ENCODE measurements at regions not wholly inside any gene's neighbourhood (a gene's known extent, or its start where the extent isn't known, plus 50 kb on each side); places are given as distances from the start of the nearest gene placed in this dataset.
"Not testable (repeated sequence)": the region's sequence is repeated elsewhere in the genome, so short reads cannot be mapped to it uniquely, and the experiment has no call there.

DNA sequence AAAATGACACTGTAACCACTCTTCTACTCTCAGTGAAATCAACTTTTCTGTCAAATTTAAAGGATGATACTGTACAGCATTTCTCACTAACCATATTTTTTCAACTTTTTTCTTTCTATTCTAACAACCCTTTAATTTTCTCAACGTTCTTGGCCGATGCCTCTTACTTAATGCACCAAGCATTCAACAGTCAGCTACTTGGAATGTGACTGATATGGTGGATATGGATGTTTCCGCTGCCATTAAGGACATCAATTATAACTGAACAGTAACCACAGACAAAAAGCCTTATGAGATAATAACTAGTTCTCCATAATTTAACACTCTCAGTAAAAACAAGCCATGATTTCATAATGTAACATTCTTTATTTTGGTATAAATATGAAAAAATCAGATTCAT is 427.4 kb downstream of the KCNJ18 start:
- intact Hi-C loops (cut with DNase I); H3K4me3 ChIP-seq: not testable (repeated sequence)
- WGBS, 4 donors: 60 to 72% (median 63%) methylated on average over 3 of the region's 3 CpGs

DNA sequence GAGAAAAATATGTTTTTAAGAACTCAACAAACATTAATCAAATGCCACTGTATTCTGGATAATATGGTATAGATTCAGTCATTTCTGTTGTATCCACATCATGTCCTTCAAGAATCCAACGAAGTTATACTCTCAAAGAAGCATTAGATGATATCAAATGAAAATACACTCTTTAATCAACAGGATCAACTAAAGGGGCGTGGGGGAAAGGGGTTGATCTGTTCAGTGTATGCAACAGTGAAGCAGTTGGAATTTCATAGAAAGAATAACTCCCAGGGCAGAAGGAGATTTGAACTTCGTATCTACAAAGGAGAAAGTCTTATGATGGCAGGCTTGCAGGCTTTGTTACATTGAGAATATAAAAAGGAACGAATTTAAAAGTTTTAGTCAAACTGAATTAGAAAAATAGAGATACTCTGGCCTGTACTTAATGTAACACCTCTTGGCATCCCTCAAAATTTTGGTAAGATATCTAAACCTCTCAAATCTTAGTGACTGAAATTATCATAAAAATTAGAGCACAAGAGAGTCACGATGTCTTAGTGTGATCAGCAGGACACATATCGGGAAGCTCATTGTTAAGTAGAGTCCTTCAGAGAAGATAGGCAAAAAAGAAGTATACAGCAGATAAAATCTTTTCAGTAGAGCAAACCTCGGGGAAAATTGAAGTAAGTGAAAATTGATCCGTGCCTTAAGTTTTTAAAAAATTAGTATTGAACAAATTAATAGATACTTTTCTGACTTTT is 431.4 kb downstream of the KCNJ18 start:
- Histone ChIP-seq H3K4me3 (no peak overlapping the region), H3K27ac (no peak overlapping the region), H3K36me3 (replicated peaks in 1 of 2) (no peaks in the 10 kb centered on the region), H3K4me1 (replicated peaks in 1 of 2) (no peaks in the 10 kb centered on the region), H3K27me3 (no peaks in the 10 kb centered on the region), H3K9me3 (replicated peaks in 1 of 3) (no peaks in the 10 kb centered on the region)
- no peak for DNase-seq
- no peak for TF ChIP-seq POLR2A (IDR thresholded peaks at IDR 0.05)
- TF ChIP-seq, protein P1, sequence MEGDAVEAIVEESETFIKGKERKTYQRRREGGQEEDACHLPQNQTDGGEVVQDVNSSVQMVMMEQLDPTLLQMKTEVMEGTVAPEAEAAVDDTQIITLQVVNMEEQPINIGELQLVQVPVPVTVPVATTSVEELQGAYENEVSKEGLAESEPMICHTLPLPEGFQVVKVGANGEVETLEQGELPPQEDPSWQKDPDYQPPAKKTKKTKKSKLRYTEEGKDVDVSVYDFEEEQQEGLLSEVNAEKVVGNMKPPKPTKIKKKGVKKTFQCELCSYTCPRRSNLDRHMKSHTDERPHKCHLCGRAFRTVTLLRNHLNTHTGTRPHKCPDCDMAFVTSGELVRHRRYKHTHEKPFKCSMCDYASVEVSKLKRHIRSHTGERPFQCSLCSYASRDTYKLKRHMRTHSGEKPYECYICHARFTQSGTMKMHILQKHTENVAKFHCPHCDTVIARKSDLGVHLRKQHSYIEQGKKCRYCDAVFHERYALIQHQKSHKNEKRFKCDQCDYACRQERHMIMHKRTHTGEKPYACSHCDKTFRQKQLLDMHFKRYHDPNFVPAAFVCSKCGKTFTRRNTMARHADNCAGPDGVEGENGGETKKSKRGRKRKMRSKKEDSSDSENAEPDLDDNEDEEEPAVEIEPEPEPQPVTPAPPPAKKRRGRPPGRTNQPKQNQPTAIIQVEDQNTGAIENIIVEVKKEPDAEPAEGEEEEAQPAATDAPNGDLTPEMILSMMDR (IDR thresholded peaks at IDR 0.05): no peak
- 33 to 38% (median 36%) methylated on average over 8 of the region's 8 CpGs for WGBS, 4 donors
- intact Hi-C loops (cut with DNase I): no loop called here

More for the DNA sequence above, 427.4 kb downstream of the KCNJ18 start:
- not testable (repeated sequence) for H3K36me3 ChIP-seq (replicated peaks in 1 of 2); H3K4me1 ChIP-seq (replicated peaks in 1 of 2); H3K27me3 ChIP-seq; H3K9me3 ChIP-seq (replicated peaks in 1 of 3); DNase-seq; H3K27ac ChIP-seq

DNA sequence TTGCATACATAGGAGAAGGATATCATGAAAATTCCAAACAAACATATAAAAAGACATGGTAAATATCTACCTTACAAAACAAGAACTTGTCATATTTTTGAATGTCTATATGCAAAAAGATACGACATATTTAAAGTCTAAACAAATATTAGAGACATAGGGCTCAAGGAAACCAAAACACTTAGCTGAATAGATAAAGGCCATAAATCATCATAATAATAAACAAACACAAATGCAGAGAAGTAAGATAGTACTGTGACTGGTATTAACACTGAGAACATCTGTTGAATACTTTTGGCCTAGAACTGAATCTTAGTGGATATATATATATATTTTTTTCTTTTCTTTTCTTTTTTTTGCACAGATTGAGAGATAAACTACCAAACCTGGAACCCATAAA is 435.8 kb downstream of the KCNJ18 start:
- H3K36me3 ChIP-seq (replicated peaks in 1 of 2): no peaks in the 10 kb centered on the region
- no peak overlapping the region for H3K27ac ChIP-seq
- TF ChIP-seq, protein P1 (IDR thresholded peaks at IDR 0.05): no peak
- TF ChIP-seq POLR2A (IDR thresholded peaks at IDR 0.05): no peak
- H3K4me1 ChIP-seq (replicated peaks in 1 of 2): no peaks in the 10 kb centered on the region
- WGBS, 4 donors: 55 to 68% (median 64%) methylated on average over 1 of the region's 1 CpG
- H3K27me3 ChIP-seq: no peaks in the 10 kb centered on the region
- intact Hi-C loops (cut with DNase I): no loop called here
- no peak overlapping the region for H3K4me3 ChIP-seq
- DNase-seq: no peak
- H3K9me3 ChIP-seq (replicated peaks in 1 of 3): no peaks in the 10 kb centered on the region

DNA sequence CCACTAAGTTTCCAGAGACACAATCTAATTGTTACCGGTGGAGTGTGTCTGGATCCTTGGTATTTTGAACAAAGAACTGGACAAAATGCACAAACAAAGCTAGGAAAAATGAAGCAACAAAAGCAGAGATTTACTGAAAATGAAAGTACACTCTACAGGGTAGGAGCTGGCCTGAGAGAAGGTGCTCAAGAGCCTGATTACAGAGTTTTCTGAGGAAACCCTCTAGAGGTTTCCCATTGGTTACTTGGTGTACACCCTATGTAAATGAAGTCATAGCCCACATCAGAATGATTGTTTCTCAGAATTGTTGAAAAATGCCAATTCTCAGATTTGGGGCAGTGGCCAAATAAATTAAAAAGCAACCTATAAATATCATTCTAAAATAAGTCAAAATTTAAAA is 436.4 kb downstream of the KCNJ18 start:
- WGBS, 4 donors: 85 to 93% (median 89%) methylated on average over 1 of the region's 1 CpG
- no peak for DNase-seq
- Histone ChIP-seq H3K4me1 (replicated peaks in 1 of 2) (no peaks in the 10 kb centered on the region), H3K4me3 (no peak overlapping the region), H3K27ac (no peak overlapping the region), H3K36me3 (replicated peaks in 1 of 2) (no peaks in the 10 kb centered on the region), H3K27me3 (no peaks in the 10 kb centered on the region), H3K9me3 (replicated peaks in 1 of 3) (no peaks in the 10 kb centered on the region)
- TF ChIP-seq, protein P1 (IDR thresholded peaks at IDR 0.05): no peak
- no peak for TF ChIP-seq POLR2A (IDR thresholded peaks at IDR 0.05)
- intact Hi-C loops (cut with DNase I): no loop called here

DNA sequence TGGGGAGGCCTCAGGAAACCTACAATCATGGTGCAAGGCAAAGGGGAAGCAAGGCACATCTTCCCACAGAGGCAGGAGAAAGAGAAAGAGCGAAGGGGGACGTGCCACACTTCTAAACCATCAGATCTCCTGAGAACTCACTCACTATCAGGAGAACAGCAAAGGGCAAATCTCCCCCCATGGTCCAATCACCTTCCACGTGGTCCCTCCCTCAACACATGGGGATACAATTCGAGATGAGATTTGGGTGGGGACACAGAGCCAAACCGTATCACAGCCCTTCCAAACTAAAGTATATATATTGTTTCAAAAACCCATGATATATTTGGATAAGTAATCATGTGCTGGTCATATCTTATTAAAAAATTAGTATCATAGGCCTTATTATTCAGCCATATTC is 437.6 kb downstream of the KCNJ18 start:
- H3K27me3 ChIP-seq; H3K4me1 ChIP-seq (replicated peaks in 1 of 2); H3K4me3 ChIP-seq; intact Hi-C loops (cut with DNase I); DNase-seq; H3K27ac ChIP-seq; H3K36me3 ChIP-seq (replicated peaks in 1 of 2); H3K9me3 ChIP-seq (replicated peaks in 1 of 3): not testable (repeated sequence)
- WGBS, 4 donors: 32 to 53% (median 42%) methylated on average over 5 of the region's 5 CpGs

All from adrenal gland (tissue), 9 donors.